Neural progenitor cell (in vitro differentiated cells): ENCODE measurements at regions not wholly inside any gene's neighbourhood (a gene's known extent, or its start where the extent isn't known, plus 50 kb on each side); places are given as distances from the start of the nearest gene placed in this dataset.

Experiments
- EZH2 ChIP-seq: fragments of 200-600 bp; sonication (generic); IDR thresholded peaks from 2 replicates; pipeline ENCODE4 v1.6.1; 2017; ENCODE audit warnings: antibody characterized with exemption, mild to moderate bottlenecking, moderate library complexity
- TF ChIP-seq, protein P1 (sequence below): fragments of 200-600 bp; sonication (generic); IDR thresholded peaks from 2 replicates; pipeline ENCODE4 v1.5.1; 2017; ENCODE audit warnings: antibody characterized with exemption, mild to moderate bottlenecking

- TF ChIP-seq, protein P1, sequence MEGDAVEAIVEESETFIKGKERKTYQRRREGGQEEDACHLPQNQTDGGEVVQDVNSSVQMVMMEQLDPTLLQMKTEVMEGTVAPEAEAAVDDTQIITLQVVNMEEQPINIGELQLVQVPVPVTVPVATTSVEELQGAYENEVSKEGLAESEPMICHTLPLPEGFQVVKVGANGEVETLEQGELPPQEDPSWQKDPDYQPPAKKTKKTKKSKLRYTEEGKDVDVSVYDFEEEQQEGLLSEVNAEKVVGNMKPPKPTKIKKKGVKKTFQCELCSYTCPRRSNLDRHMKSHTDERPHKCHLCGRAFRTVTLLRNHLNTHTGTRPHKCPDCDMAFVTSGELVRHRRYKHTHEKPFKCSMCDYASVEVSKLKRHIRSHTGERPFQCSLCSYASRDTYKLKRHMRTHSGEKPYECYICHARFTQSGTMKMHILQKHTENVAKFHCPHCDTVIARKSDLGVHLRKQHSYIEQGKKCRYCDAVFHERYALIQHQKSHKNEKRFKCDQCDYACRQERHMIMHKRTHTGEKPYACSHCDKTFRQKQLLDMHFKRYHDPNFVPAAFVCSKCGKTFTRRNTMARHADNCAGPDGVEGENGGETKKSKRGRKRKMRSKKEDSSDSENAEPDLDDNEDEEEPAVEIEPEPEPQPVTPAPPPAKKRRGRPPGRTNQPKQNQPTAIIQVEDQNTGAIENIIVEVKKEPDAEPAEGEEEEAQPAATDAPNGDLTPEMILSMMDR, result no peak
- no peak for TF ChIP-seq EZH2
These were observed 180.8 kb upstream of the HEY2 start for GRCh38 chr6:125568609-125569008.
